Psoas muscle (tissue), 7 donors: ENCODE measurements at regions not wholly inside any gene's neighbourhood (a gene's known extent, or its start where the extent isn't known, plus 50 kb on each side); places are given as distances from the start of the nearest gene placed in this dataset.

Experiments used
- ATAC-seq, 4 donors: fragments of 200-7000 bp; cut with Tn5 transposase; one replicate each; pipeline ENCODE4 v1.9.1; 2020; ENCODE audit warnings: moderate library complexity in 3 of 4, mild to moderate bottlenecking in 2 of 4
- DNase-seq, 2 donors: peaks; one replicate each; pipeline ENCODE4 v3.0.0-alpha.2; 2020
- H3K27ac ChIP-seq: fragments of 200-600 bp; one replicate; pipeline ENCODE4 v1.8.0; 2022
- H3K27me3 ChIP-seq, 3 donors: fragments of 200-600 bp in 1 of 3; one replicate each; pipeline versions ENCODE4 v1.6.1 to v1.8.0; 2013 to 2022; ENCODE audit warnings: low read length in 2 of 3, mild to moderate bottlenecking in 2 of 3, moderate library complexity in 1 of 3; ENCODE audit not compliant: insufficient read depth in 3 of 3
- H3K36me3 ChIP-seq, 2 donors: fragments of 200-600 bp in 1 of 2; one replicate each; pipeline versions ENCODE4 v1.6.1 to v1.8.0; 2013 to 2022; ENCODE audit warnings: low read depth in 1 of 2, mild to moderate bottlenecking in 1 of 2, moderate library complexity in 1 of 2; ENCODE audit not compliant: insufficient read depth in 1 of 2
- H3K4me1 ChIP-seq: fragments of 200-600 bp; one replicate; pipeline ENCODE4 v1.8.0; 2022
- H3K4me3 ChIP-seq: fragments of 200-600 bp; one replicate; pipeline ENCODE4 v1.8.0; 2022; ENCODE audit warnings: mild to moderate bottlenecking
- H3K9me3 ChIP-seq: fragments of 200-600 bp; one replicate; pipeline ENCODE4 v1.8.0; 2022
- CTCF ChIP-seq: fragments of 200-600 bp; IDR thresholded peaks from one replicate; pipeline ENCODE4 v1.8.0; 2022; ENCODE audit warnings: antibody characterized with exemption
- WGBS, 3 donors: extraction: QIAGEN DNeasy Blood & Tissue Kit; methylation state at CpG; one replicate each; pipeline versions ENCODE4 v1.1.6 to v1.1.7; 2013; 5-methylcytosine and 5-hydroxymethylcytosine counted together
- intact Hi-C, 2 donors: fragments of 100-400 bp; cut with DNase I; formaldehyde crosslinking; loops; one replicate each; pipeline versions ENCODE4 v1.11.0 to v1.14.2; 2022
- donor health status: healthy with polysubstance abuse.
- donor health status: DM: no; HTN: no; CAD: no; lungs with moderate emphysema.
- donor health status: Bipolar disorder and iron deficiency.
- donor health status: healthy.
- donor health status: DM: yes; HTN: yes; CAD: no.
- donor health status: DM: no; HTN: no; CAD: no.
- donor health status: DM: yes; HTN: yes; CAD: no.

- 77 to 83% (median 83%) methylated on average over 3 of the region's 3 CpGs for WGBS, 3 donors
- Histone ChIP-seq H3K4me3 (no peak overlapping the region), H3K36me3 (no peaks in the 10 kb centered on the region), H3K27ac (no peak overlapping the region), H3K4me1 (no peaks in the 10 kb centered on the region), H3K27me3 (no peaks in the 10 kb centered on the region), H3K9me3 (no peaks in the 10 kb centered on the region)
- intact Hi-C loops = no loop called here
- DNase-seq (no peak), ATAC-seq (no peak)
- no peak for TF ChIP-seq CTCF
Observed at GRCh38 chr5:145433077-145433476, 402.1 kb downstream of the PRELID2 start.

- no peak for DNase-seq
- Histone ChIP-seq H3K9me3 (no peaks in the 10 kb centered on the region), H3K4me3 (no peak overlapping the region), H3K36me3 (no peaks in the 10 kb centered on the region), H3K27ac (no peak overlapping the region), H3K4me1 (no peaks in the 10 kb centered on the region), H3K27me3 (no peaks in the 10 kb centered on the region)
- ATAC-seq = no peak
- intact Hi-C loops = no loop called here
- 64 to 73% (median 65%) methylated on average over 3 of the region's 3 CpGs for WGBS, 3 donors
- TF ChIP-seq CTCF = no peak
Observed at GRCh38 chr5:145429170-145429569, 406.0 kb downstream of the PRELID2 start.

- DNase-seq (no peak), ATAC-seq (no peak)
- no peak for TF ChIP-seq CTCF
- peaks cover 0 to 2% (median 0%) of the 10 kb centered on the region in 3 donors for H3K27me3 ChIP-seq
- intact Hi-C loops = no loop called here
- peaks cover 8% of the 10 kb centered on the region for H3K9me3 ChIP-seq
- no peaks in the 10 kb centered on the region for H3K4me1 ChIP-seq
- H3K36me3 ChIP-seq = no peaks in the 10 kb centered on the region
- 88 to 100% (median 89%) methylated on average over 1 of the region's 1 CpG for WGBS, 3 donors
- H3K27ac ChIP-seq = no peak overlapping the region
- no peak overlapping the region for H3K4me3 ChIP-seq
Observed at GRCh38 chr5:145408048-145408341, 427.1 kb downstream of the PRELID2 start.

- intact Hi-C loops = no loop called here
Observed at GRCh38 chr5:145407300-145408047, 427.7 kb downstream of the PRELID2 start.

More at GRCh38 chr5:145407300-145408047, 427.7 kb downstream of the PRELID2 start:
- Histone ChIP-seq H3K4me3 (no peak overlapping the region), H3K4me1 (no peaks in the 10 kb centered on the region), H3K9me3 (peaks cover 5% of the 10 kb centered on the region), H3K36me3 (no peaks in the 10 kb centered on the region), H3K27ac (no peak overlapping the region), H3K27me3 (peaks cover 0 to 2% (median 0%) of the 10 kb centered on the region in 3 donors)
- no peak for DNase-seq
- TF ChIP-seq CTCF = no peak
- 72 to 85% (median 76%) methylated on average over 2 of the region's 2 CpGs for WGBS, 3 donors
- ATAC-seq = no peak
